Nephron (organoid): ENCODE measurements at regions not wholly inside any gene's neighbourhood (a gene's known extent, or its start where the extent isn't known, plus 50 kb on each side); places are given as distances from the start of the nearest gene placed in this dataset.

Source experiments
- H3K27ac Mint-ChIP-seq, 3 experiments: 2 replicates each; pipeline ENCODE4 v1.8.0; 2020; ENCODE audit warnings: mixed read lengths in 3 of 3, mild to moderate bottlenecking in 2 of 3, moderate library complexity in 1 of 3
- H3K27me3 Mint-ChIP-seq: 2 replicates; pipeline ENCODE4 v1.8.0; 2021; ENCODE audit warnings: low read depth, mild to moderate bottlenecking, moderate library complexity, mixed read lengths
- H3K36me3 Mint-ChIP-seq: 2 replicates; pipeline ENCODE4 v1.8.0; 2020; ENCODE audit warnings: low read depth, mixed read lengths
- H3K4me1 Mint-ChIP-seq: 2 replicates; pipeline ENCODE4 v1.8.0; 2020; ENCODE audit warnings: mixed read lengths
- H3K4me3 Mint-ChIP-seq, 3 experiments: 2 replicates each; pipeline ENCODE4 v1.8.0; 2020; ENCODE audit warnings: mild to moderate bottlenecking in 3 of 3, mixed read lengths in 3 of 3, moderate library complexity in 2 of 3
- H3K9me3 Mint-ChIP-seq: 2 replicates; pipeline ENCODE4 v1.8.0; 2020; ENCODE audit warnings: mixed read lengths
- TF ChIP-seq, protein P1 (sequence below), 3 experiments: fragments of 200-600 bp; sonication (generic); IDR thresholded peaks; one replicate each; pipeline ENCODE4 v1.5.0; 2021; ENCODE audit warnings: antibody characterized with exemption in 3 of 3; ENCODE audit not compliant: unreplicated experiment in 3 of 3

DNA sequence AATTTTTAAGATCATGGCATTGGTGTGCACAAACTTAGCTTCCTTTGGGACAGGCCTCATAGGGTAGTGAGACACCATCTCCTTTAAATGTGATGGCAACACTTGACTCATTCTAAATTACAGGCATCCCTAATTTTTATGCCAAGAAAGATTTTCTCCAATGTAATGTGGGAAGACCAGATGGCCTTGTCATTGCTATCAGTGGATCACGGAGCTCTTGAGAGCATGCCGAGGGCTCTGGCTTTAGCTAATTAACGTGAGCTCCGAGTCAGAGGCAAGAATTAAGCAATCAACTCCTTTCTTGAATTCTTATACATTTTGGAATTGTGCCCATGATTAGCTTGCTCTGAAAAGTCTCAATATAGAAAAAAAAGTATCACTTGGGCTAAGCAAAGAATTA, 215.8 kb downstream of the LRRC70 start:
- TF ChIP-seq, protein P1, sequence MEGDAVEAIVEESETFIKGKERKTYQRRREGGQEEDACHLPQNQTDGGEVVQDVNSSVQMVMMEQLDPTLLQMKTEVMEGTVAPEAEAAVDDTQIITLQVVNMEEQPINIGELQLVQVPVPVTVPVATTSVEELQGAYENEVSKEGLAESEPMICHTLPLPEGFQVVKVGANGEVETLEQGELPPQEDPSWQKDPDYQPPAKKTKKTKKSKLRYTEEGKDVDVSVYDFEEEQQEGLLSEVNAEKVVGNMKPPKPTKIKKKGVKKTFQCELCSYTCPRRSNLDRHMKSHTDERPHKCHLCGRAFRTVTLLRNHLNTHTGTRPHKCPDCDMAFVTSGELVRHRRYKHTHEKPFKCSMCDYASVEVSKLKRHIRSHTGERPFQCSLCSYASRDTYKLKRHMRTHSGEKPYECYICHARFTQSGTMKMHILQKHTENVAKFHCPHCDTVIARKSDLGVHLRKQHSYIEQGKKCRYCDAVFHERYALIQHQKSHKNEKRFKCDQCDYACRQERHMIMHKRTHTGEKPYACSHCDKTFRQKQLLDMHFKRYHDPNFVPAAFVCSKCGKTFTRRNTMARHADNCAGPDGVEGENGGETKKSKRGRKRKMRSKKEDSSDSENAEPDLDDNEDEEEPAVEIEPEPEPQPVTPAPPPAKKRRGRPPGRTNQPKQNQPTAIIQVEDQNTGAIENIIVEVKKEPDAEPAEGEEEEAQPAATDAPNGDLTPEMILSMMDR (IDR thresholded peaks at IDR 0.05; ENCODE audit: unreplicated experiment in 3 of 3), result no peak
- Mint-ChIP-seq H3K36me3 (no peaks in the 10 kb centered on the region), H3K4me1 (no peaks in the 10 kb centered on the region), H3K27ac (no peak overlapping the region), H3K9me3 (peaks cover 11% of the 10 kb centered on the region), H3K27me3 (no peaks in the 10 kb centered on the region), H3K4me3 (no peak overlapping the region)

DNA sequence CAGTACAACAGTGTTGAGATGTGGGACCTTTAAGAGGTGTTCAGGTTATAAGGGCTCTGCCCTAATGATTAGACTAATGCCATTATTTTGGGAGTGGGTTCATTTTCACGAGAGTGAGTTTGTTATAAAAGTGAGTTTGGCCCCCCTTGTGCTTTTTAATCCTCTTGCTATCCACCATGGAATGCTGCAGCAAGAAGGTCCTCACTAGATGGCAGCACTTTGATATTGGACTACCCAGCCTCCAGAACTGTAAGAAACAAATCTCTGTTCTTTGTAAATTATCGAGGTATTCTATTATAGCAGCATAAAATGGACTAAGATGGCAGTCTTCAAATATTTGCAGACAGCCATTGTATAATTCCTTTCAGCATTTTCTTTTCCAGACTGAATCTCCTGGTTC, 212.4 kb downstream of the LRRC70 start:
- Mint-ChIP-seq H3K4me3 (no peak overlapping the region), H3K27me3 (no peaks in the 10 kb centered on the region), H3K36me3 (no peaks in the 10 kb centered on the region), H3K4me1 (no peaks in the 10 kb centered on the region), H3K27ac (no peak overlapping the region), H3K9me3 (no peaks in the 10 kb centered on the region)
- TF ChIP-seq, protein P1 (IDR thresholded peaks at IDR 0.05; ENCODE audit: unreplicated experiment in 3 of 3), result peak; percentile 14 to 16 (median 15)

DNA sequence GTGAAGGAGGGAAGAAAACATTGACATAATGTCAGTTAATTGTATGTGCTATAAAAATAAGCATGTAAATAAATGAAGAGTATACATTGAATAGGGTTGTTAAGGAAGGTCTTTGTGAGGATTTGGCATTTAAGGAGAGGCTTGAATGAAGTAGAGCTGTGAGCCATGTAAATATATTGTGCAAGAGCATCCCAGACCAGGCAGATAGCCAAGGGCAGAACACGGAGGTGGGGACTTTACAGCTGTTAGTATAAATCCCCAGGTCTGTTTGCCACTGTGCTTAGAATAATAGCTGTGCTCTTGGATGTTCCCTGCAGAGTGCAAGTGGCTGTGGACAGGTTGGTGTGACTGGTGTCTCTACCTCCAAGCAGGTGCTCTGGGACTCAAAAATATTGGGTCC, 211.7 kb downstream of the LRRC70 start:
- H3K4me1 Mint-ChIP-seq, result no peaks in the 10 kb centered on the region
- no peak overlapping the region for H3K4me3 Mint-ChIP-seq
- TF ChIP-seq, protein P1 (IDR thresholded peaks at IDR 0.05; ENCODE audit: unreplicated experiment in 3 of 3), result no peak
- H3K9me3 Mint-ChIP-seq, result no peaks in the 10 kb centered on the region
- H3K36me3 Mint-ChIP-seq, result no peaks in the 10 kb centered on the region
- H3K27ac Mint-ChIP-seq, result no peak overlapping the region
- no peaks in the 10 kb centered on the region for H3K27me3 Mint-ChIP-seq

GRCh38 chr5:62786099-62786498, 207.5 kb downstream of the LRRC70 start:
- Mint-ChIP-seq H3K27ac (no peak overlapping the region), H3K4me1 (no peaks in the 10 kb centered on the region), H3K9me3 (no peaks in the 10 kb centered on the region), H3K27me3 (peaks cover 5% of the 10 kb centered on the region), H3K4me3 (no peak overlapping the region), H3K36me3 (no peaks in the 10 kb centered on the region)
- TF ChIP-seq, protein P1 (IDR thresholded peaks at IDR 0.05; ENCODE audit: unreplicated experiment in 3 of 3), result no peak

- TF ChIP-seq, protein P1 (IDR thresholded peaks at IDR 0.05; ENCODE audit: unreplicated experiment in 3 of 3), result no peak
- no peak overlapping the region for H3K4me3 Mint-ChIP-seq
- H3K27me3 Mint-ChIP-seq, result peaks cover 5% of the 10 kb centered on the region
- H3K27ac Mint-ChIP-seq, result no peak overlapping the region
- no peaks in the 10 kb centered on the region for H3K36me3 Mint-ChIP-seq
- H3K9me3 Mint-ChIP-seq, result no peaks in the 10 kb centered on the region
- no peaks in the 10 kb centered on the region for H3K4me1 Mint-ChIP-seq
Measured at GRCh38 chr5:62785588-62785987, 207.0 kb downstream of the LRRC70 start.

DNA sequence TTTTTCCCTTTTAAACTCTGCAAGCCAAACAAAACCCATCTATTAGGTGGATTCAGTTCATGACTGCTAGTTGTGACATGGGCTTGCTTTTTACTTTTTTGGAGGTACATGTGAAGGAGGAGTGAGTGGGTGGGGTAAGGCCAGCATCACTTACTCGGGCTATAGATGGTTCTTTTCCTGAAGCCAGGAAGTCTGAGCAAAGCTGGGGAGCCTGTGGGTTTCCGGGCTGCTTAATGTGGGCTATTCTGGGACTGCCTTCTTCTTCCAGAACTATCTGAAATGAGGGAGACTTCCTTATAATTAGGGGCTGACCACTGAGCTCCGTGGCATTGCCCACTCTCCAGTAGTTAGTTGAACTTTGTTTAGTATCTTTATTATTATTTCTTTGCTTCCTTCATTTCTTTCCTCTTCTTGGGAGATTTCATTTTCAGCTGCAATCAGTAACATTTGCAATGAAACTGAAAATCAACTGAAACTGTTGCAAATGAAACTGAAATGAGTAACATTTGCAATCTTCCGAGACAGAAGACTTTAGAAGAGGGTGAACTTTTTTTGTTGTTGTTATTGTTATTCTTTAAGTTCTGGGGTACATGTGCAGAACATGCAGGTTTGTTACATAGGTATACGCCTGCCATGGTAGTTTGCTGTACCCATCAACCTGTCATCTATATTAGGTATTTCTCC, 204.9 kb downstream of the LRRC70 start:
- TF ChIP-seq, protein P1 (IDR thresholded peaks at IDR 0.05; ENCODE audit: unreplicated experiment in 3 of 3), result no peak
- no peak overlapping the region for H3K27ac Mint-ChIP-seq
- H3K36me3 Mint-ChIP-seq, result no peaks in the 10 kb centered on the region
- no peaks in the 10 kb centered on the region for H3K9me3 Mint-ChIP-seq
- H3K4me3 Mint-ChIP-seq, result no peak overlapping the region
- H3K4me1 Mint-ChIP-seq, result no peaks in the 10 kb centered on the region
- H3K27me3 Mint-ChIP-seq, result peaks cover 5% of the 10 kb centered on the region
